SU-DHL-6 (cell line): ENCODE measurements at regions not wholly inside any gene's neighbourhood (a gene's known extent, or its start where the extent isn't known, plus 50 kb on each side); places are given as distances from the start of the nearest gene placed in this dataset.

ENCODE experiments used
- EZH2phosphoT487 ChIP-seq: fragments of 200-600 bp; sonication (generic), shearing (Covaris generic); conservative IDR thresholded peaks from 2 replicates; pipeline ENCODE4 v1.6.1; 2018; ENCODE audit warnings: mild to moderate bottlenecking, antibody characterized with exemption, low read length, moderate library complexity, mixed read lengths
- TF ChIP-seq, protein P1 (sequence below): fragments of 200-600 bp; sonication (generic); IDR thresholded peaks from one replicate; pipeline ENCODE4 v1.5.1; 2017; ENCODE audit warnings: antibody characterized with exemption, mild to moderate bottlenecking, low read length, moderate library complexity; ENCODE audit not compliant: insufficient read depth, poor library complexity, severe bottlenecking

DNA sequence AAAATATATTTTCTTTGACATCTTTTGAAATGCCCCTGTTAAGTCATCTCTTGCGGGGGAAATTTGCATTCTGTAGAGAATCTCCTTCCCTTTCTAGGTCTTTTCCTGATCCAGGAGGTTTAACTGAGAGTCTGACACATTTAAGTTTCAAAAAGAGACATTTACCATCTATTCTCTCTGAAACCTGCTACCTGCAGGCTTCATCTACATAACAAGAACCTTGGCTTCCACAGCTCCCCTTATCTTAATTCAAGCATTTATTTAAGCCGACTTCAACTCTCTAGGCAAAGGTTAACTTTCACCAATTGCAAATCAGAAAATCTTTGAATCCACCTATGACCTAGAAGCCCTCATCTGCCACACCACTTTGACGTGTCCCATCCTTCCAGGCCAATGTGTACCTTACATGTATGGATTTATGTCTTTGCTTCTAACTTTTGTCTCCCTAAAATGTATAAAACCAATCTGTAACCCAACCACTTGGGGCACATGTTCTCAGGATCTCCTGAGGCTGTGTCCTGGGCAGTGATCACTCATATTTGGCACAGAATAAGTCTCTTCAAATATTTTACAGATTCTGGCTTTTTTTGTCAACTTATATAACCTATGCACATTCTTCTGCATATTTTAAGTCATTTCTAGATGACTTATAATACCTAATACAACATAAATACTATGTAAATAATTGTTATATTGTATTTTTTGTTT lies 666.7 kb downstream of the UTRN start:
- TF ChIP-seq, protein P1, sequence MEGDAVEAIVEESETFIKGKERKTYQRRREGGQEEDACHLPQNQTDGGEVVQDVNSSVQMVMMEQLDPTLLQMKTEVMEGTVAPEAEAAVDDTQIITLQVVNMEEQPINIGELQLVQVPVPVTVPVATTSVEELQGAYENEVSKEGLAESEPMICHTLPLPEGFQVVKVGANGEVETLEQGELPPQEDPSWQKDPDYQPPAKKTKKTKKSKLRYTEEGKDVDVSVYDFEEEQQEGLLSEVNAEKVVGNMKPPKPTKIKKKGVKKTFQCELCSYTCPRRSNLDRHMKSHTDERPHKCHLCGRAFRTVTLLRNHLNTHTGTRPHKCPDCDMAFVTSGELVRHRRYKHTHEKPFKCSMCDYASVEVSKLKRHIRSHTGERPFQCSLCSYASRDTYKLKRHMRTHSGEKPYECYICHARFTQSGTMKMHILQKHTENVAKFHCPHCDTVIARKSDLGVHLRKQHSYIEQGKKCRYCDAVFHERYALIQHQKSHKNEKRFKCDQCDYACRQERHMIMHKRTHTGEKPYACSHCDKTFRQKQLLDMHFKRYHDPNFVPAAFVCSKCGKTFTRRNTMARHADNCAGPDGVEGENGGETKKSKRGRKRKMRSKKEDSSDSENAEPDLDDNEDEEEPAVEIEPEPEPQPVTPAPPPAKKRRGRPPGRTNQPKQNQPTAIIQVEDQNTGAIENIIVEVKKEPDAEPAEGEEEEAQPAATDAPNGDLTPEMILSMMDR = no peak
- TF ChIP-seq EZH2phosphoT487 = no peak
